ENCODE measurements at regions not wholly inside any gene's neighbourhood (a gene's known extent, or its start where the extent isn't known, plus 50 kb on each side); places are given as distances from the start of the nearest gene placed in this dataset.

- no peak overlapping the region for H3K56ac ChIP-seq (replicated peaks; ENCODE audit: insufficient read length, low read depth, low read length)
- H3K9me3 ChIP-seq (ENCODE audit: insufficient read depth in 2 of 2, low read depth in 1 of 2, low read length in 1 of 2): no peaks in the 10 kb centered on the region
- H3K79me1 ChIP-seq (ENCODE audit: low read depth, low read length): no peaks in the 10 kb centered on the region
- H2AK5ac ChIP-seq (ENCODE audit: low read depth, low read length): no peak overlapping the region
- no peaks in the 10 kb centered on the region for H3K23me2 ChIP-seq (ENCODE audit: low read depth, low read length)
- no peak overlapping the region for H3K9ac ChIP-seq (replicated peaks in 1 of 4; ENCODE audit: extremely low read depth in 1 of 4, low read depth in 3 of 4, low read length in 3 of 4)
- no peak overlapping the region for H2BK12ac ChIP-seq (ENCODE audit: low read depth, low read length)
- no peak overlapping the region for H3K23ac ChIP-seq (ENCODE audit: insufficient read length)
- H3K79me2 ChIP-seq (ENCODE audit: control insufficient read depth in 1 of 2, insufficient read depth in 2 of 2, low read length in 2 of 2): no peaks in the 10 kb centered on the region
- H3K27me3 ChIP-seq (replicated peaks in 1 of 4; ENCODE audit: control insufficient read depth in 3 of 4, extremely low read depth in 1 of 4, insufficient read depth in 3 of 4, low read length in 3 of 4): peaks cover 0 to 22% (median 7%) of the 10 kb centered on the region in 4 experiments; a peak in 5 of 7 replicates
- peaks cover 0 to 3% (median 1%) of the 10 kb centered on the region in 4 experiments; a peak in 4 of 7 replicates for H3K4me1 ChIP-seq (replicated peaks in 1 of 4; ENCODE audit: control insufficient read depth in 3 of 4, insufficient read depth in 4 of 4, low read length in 3 of 4)
- no peak overlapping the region for H4K8ac ChIP-seq (ENCODE audit: extremely low read depth, insufficient read depth, low read length)
- WGBS, 2 experiments (ENCODE audit: extremely low coverage in 1 of 2, insufficient coverage in 1 of 2, insufficient read length in 1 of 2, insufficient replicate concordance in 2 of 2, low coverage in 1 of 2, low lambda C conversion rate in 2 of 2, missing lambda C conversion rate in 1 of 2): 50% methylated on average over 16 of the region's 29 CpGs; no CpG with 5 or more reads in 1 of the 2 experiments
- H3K14ac ChIP-seq (ENCODE audit: insufficient read length): no peak overlapping the region
- CTCF ChIA-PET (ENCODE audit: partially characterized antibody): interaction anchor here (0.5 to 1.5 kb wide), 2 partner anchors 49 to 1314 kb away, joined by 4 read pairs; no protein-coding TSS in a partner anchor
- TF ChIP-seq RBBP5 (IDR thresholded peaks at IDR 0.05; ENCODE audit: borderline replicate concordance, low read depth, low read length) (no peak; the same call in 1 of the 2 replicates), KDM4A (IDR thresholded peaks at IDR 0.05; ENCODE audit: low read depth, low read length, severe bottlenecking) (peak; percentile 70)
- no peak overlapping the region; the same call in 1 of the 2 replicates for H3K18ac ChIP-seq (ENCODE audit: extremely low read depth, low read length)
- H2BK20ac ChIP-seq (ENCODE audit: low read length): no peak overlapping the region
- peak overlapping the region; percentile 90; the same call in 1 of the 2 replicates for H2AFZ ChIP-seq (ENCODE audit: low read length)
- H2BK120ac ChIP-seq (replicated peaks; ENCODE audit: low read depth, low read length): no peak overlapping the region
- no peak overlapping the region for H3K4ac ChIP-seq (replicated peaks; ENCODE audit: insufficient read length, low read depth, low read length)
- POLR2A ChIA-PET (ENCODE audit: partially characterized antibody): no interaction called here
- H3K27ac ChIP-seq (ENCODE audit: low read depth, low read length): no peak overlapping the region
- H3K4me2 ChIP-seq (ENCODE audit: insufficient read depth in 1 of 2, low read depth in 2 of 2, low read length in 2 of 2): peak overlapping the region; percentile 48 to 81
- FAIRE-seq: no peak
- no peaks in the 10 kb centered on the region for H4K20me1 ChIP-seq (replicated peaks in 1 of 2; ENCODE audit: control insufficient read depth in 1 of 2, insufficient read depth in 2 of 2, low read length in 2 of 2)
- H2BK5ac ChIP-seq (ENCODE audit: low read depth, low read length): no peak overlapping the region
- peak overlapping the region; percentile 22 to 70 (median 42) for H3K4me3 ChIP-seq (ENCODE audit: extremely low read depth in 1 of 4, insufficient read depth in 2 of 4, low read depth in 3 of 4, low read length in 4 of 4)
- no peak overlapping the region for H2BK15ac ChIP-seq (ENCODE audit: low read length)
- peak in 1 of 2 experiments; percentile 49 for DNase-seq (ENCODE audit: low read depth in 1 of 2, low spot score in 2 of 2)
- H3K36me3 ChIP-seq (ENCODE audit: control insufficient read depth in 2 of 4, insufficient read depth in 4 of 4, low read length in 3 of 4): no peaks in the 10 kb centered on the region
- no peak overlapping the region for H4K91ac ChIP-seq (replicated peaks; ENCODE audit: insufficient read length, low read length)
- H4K5ac ChIP-seq (ENCODE audit: insufficient read length, low read depth, low read length): no peak overlapping the region
Observed at GRCh38 chr9:126222835-126223431, 103.7 kb upstream of the MVB12B start.
